Neural progenitor cell (in vitro differentiated cells): ENCODE measurements at regions not wholly inside any gene's neighbourhood (a gene's known extent, or its start where the extent isn't known, plus 50 kb on each side); places are given as distances from the start of the nearest gene placed in this dataset.

Experiments used
- CTCF ChIP-seq: fragments of 200-600 bp; sonication (generic); IDR thresholded peaks from 2 replicates; pipeline ENCODE4 v1.5.1; 2017; ENCODE audit warnings: antibody characterized with exemption, mild to moderate bottlenecking
- EZH2 ChIP-seq: fragments of 200-600 bp; sonication (generic); IDR thresholded peaks from 2 replicates; pipeline ENCODE4 v1.6.1; 2017; ENCODE audit warnings: antibody characterized with exemption, mild to moderate bottlenecking, moderate library complexity
- EZH2phosphoT487 ChIP-seq: fragments of 200-600 bp; sonication (generic); IDR thresholded peaks from 2 replicates; pipeline ENCODE4 v1.6.1; 2017; ENCODE audit warnings: antibody characterized with exemption

- no peak for TF ChIP-seq CTCF
- no peak for TF ChIP-seq EZH2
- no peak for TF ChIP-seq EZH2phosphoT487
Observed at GRCh38 chr13:33571618-33572017, 246.3 kb upstream of the RFC3 start.
